ENCODE measurements at regions not wholly inside any gene's neighbourhood (a gene's known extent, or its start where the extent isn't known, plus 50 kb on each side); places are given as distances from the start of the nearest gene placed in this dataset.

- H3K36me3 ChIP-seq: no peaks in the 10 kb centered on the region
- H3K27ac ChIP-seq: no peak overlapping the region
- no peaks in the 10 kb centered on the region for H3K9me3 ChIP-seq
- intact Hi-C loops (cut with DNase I; ENCODE audit: low total_unique reads): no loop called here
- H3K4me3 ChIP-seq: no peak overlapping the region
- H3K27me3 ChIP-seq: no peaks in the 10 kb centered on the region
- TF ChIP-seq CTCF (IDR thresholded peaks at IDR 0.05) (no peak), POLR2A (IDR thresholded peaks at IDR 0.05) (no peak)
- no peaks in the 10 kb centered on the region for H3K4me1 ChIP-seq
- no peak for DNase-seq
Observed at GRCh38 chr9:78525986-78526560, 229.1 kb downstream of the PSAT1 start.

GRCh38 chr9:78533500-78533899, 236.6 kb downstream of the PSAT1 start:
- H3K4me3 ChIP-seq: no peak overlapping the region
- TF ChIP-seq POLR2A (IDR thresholded peaks at IDR 0.05) (no peak), CTCF (IDR thresholded peaks at IDR 0.05) (no peak)
- no peak overlapping the region for H3K27ac ChIP-seq
- no peak for DNase-seq
- no peaks in the 10 kb centered on the region for H3K36me3 ChIP-seq
- intact Hi-C loops (cut with DNase I; ENCODE audit: low total_unique reads): no loop called here
- H3K4me1 ChIP-seq: no peaks in the 10 kb centered on the region
- no peaks in the 10 kb centered on the region for H3K27me3 ChIP-seq
- no peaks in the 10 kb centered on the region for H3K9me3 ChIP-seq

GRCh38 chr9:78539188-78539587, 242.3 kb downstream of the PSAT1 start:
- Histone ChIP-seq H3K4me1 (no peaks in the 10 kb centered on the region), H3K27me3 (no peaks in the 10 kb centered on the region), H3K36me3 (no peaks in the 10 kb centered on the region), H3K9me3 (no peaks in the 10 kb centered on the region), H3K27ac (no peak overlapping the region), H3K4me3 (no peak overlapping the region)
- no peak for DNase-seq
- intact Hi-C loops (cut with DNase I; ENCODE audit: low total_unique reads): no loop called here
- no peak for TF ChIP-seq CTCF (IDR thresholded peaks at IDR 0.05)
- no peak for TF ChIP-seq POLR2A (IDR thresholded peaks at IDR 0.05)

- DNase-seq: no peak
- no peak overlapping the region for H3K27ac ChIP-seq
- no peaks in the 10 kb centered on the region for H3K27me3 ChIP-seq
- no peaks in the 10 kb centered on the region for H3K36me3 ChIP-seq
- intact Hi-C loops (cut with DNase I; ENCODE audit: low total_unique reads): no loop called here
- TF ChIP-seq CTCF (IDR thresholded peaks at IDR 0.05) (no peak), POLR2A (IDR thresholded peaks at IDR 0.05) (no peak)
- no peaks in the 10 kb centered on the region for H3K4me1 ChIP-seq
- H3K4me3 ChIP-seq: no peak overlapping the region
- no peaks in the 10 kb centered on the region for H3K9me3 ChIP-seq
Observed at GRCh38 chr9:78539904-78540303, 243.0 kb downstream of the PSAT1 start.

- no peak overlapping the region for H3K4me3 ChIP-seq
- H3K36me3 ChIP-seq: no peaks in the 10 kb centered on the region
- H3K27ac ChIP-seq: no peak overlapping the region
- DNase-seq: no peak
- intact Hi-C loops (cut with DNase I; ENCODE audit: low total_unique reads): no loop called here
- no peaks in the 10 kb centered on the region for H3K9me3 ChIP-seq
- no peak for TF ChIP-seq POLR2A (IDR thresholded peaks at IDR 0.05)
- H3K27me3 ChIP-seq: no peaks in the 10 kb centered on the region
- H3K4me1 ChIP-seq: no peaks in the 10 kb centered on the region
Observed at GRCh38 chr9:78541868-78542443, 245.0 kb downstream of the PSAT1 start.

All from uterus (tissue), 3 donors.